ENCODE measurements at regions not wholly inside any gene's neighbourhood (a gene's known extent, or its start where the extent isn't known, plus 50 kb on each side); places are given as distances from the start of the nearest gene placed in this dataset.

- DNase-seq (ENCODE audit: low spot score) = no peak
Measured at GRCh38 chr1:77632216-77632615, 50.2 kb downstream of the ZZZ3 start.

- no peak for DNase-seq (ENCODE audit: low spot score)
Measured at GRCh38 chr1:77631751-77632150, 50.7 kb downstream of the ZZZ3 start.

GRCh38 chr1:77631302-77631701 is 51.2 kb downstream of the ZZZ3 start:
- DNase-seq (ENCODE audit: low spot score) = no peak

GRCh38 chr1:77627978-77628570 is 54.4 kb downstream of the ZZZ3 start:
- DNase-seq (ENCODE audit: low spot score) = peak; percentile 73

- DNase-seq (ENCODE audit: low spot score) = no peak
Measured at GRCh38 chr1:77625250-77625649, 57.2 kb downstream of the ZZZ3 start.

- DNase-seq (ENCODE audit: low spot score) = no peak
Measured at GRCh38 chr1:77624102-77624501, 58.4 kb downstream of the ZZZ3 start.

GRCh38 chr1:77623066-77623465 is 59.4 kb downstream of the ZZZ3 start:
- DNase-seq (ENCODE audit: low spot score) = no peak

GRCh38 chr1:77620273-77620672 is 62.2 kb downstream of the ZZZ3 start:
- DNase-seq (ENCODE audit: low spot score) = no peak

- no peak for DNase-seq (ENCODE audit: low spot score)
Measured at GRCh38 chr1:77614037-77614436, 68.4 kb downstream of the ZZZ3 start.
